HG02870 (cell line): ENCODE measurements at regions not wholly inside any gene's neighbourhood (a gene's known extent, or its start where the extent isn't known, plus 50 kb on each side); places are given as distances from the start of the nearest gene placed in this dataset.

ENCODE experiments used
- ATAC-seq: cut with Tn5 transposase; IDR thresholded peaks from one replicate; pipeline ENCODE4 v1.9.1; 2021; ENCODE audit warnings: mild to moderate bottlenecking, moderate library complexity; ENCODE audit not compliant: unreplicated experiment

- ATAC-seq = no peak
Measured at GRCh38 chr5:125575891-125576505, 829.6 kb upstream of the ZNF608 start.

- ATAC-seq = no peak
Measured at GRCh38 chr5:125576822-125577221, 830.4 kb upstream of the ZNF608 start.

GRCh38 chr5:125578551-125578950 lies 832.1 kb upstream of the ZNF608 start:
- ATAC-seq = no peak

- ATAC-seq = no peak
Measured at GRCh38 chr5:125579182-125579581, 832.7 kb upstream of the ZNF608 start.

- no peak for ATAC-seq
Measured at GRCh38 chr5:125581311-125581710, 834.9 kb upstream of the ZNF608 start.

- ATAC-seq = no peak
Measured at GRCh38 chr5:125582352-125582751, 835.9 kb upstream of the ZNF608 start.

GRCh38 chr5:125583321-125584139 lies 837.1 kb upstream of the ZNF608 start:
- no peak for ATAC-seq

- no peak for ATAC-seq
Measured at GRCh38 chr5:125584140-125584520, 837.7 kb upstream of the ZNF608 start.

GRCh38 chr5:125587631-125588030 lies 835.6 kb upstream of the GRAMD2B start:
- ATAC-seq = no peak

- ATAC-seq = no peak
Measured at GRCh38 chr5:125592856-125593255, 830.4 kb upstream of the GRAMD2B start.

- ATAC-seq = no peak
Measured at GRCh38 chr5:125595095-125595494, 828.1 kb upstream of the GRAMD2B start.

- ATAC-seq = no peak
Measured at GRCh38 chr5:125595845-125596244, 827.4 kb upstream of the GRAMD2B start.

GRCh38 chr5:125597338-125597737 lies 825.9 kb upstream of the GRAMD2B start:
- ATAC-seq = no peak

GRCh38 chr5:125600559-125600958 lies 822.6 kb upstream of the GRAMD2B start:
- ATAC-seq = no peak

GRCh38 chr5:125602184-125602583 lies 821.0 kb upstream of the GRAMD2B start:
- ATAC-seq = no peak

- ATAC-seq = no peak
Measured at GRCh38 chr5:125603321-125603720, 819.9 kb upstream of the GRAMD2B start.

GRCh38 chr5:125604104-125604503 lies 819.1 kb upstream of the GRAMD2B start:
- ATAC-seq = no peak

- ATAC-seq = no peak
Measured at GRCh38 chr5:125607018-125607417, 816.2 kb upstream of the GRAMD2B start.

- ATAC-seq = no peak
Measured at GRCh38 chr5:125609011-125609410, 814.2 kb upstream of the GRAMD2B start.

GRCh38 chr5:125610892-125611291 lies 812.3 kb upstream of the GRAMD2B start:
- ATAC-seq = no peak

- ATAC-seq = no peak
Measured at GRCh38 chr5:125611541-125611940, 811.7 kb upstream of the GRAMD2B start.

- no peak for ATAC-seq
Measured at GRCh38 chr5:125612181-125612721, 811.0 kb upstream of the GRAMD2B start.
